Astrocyte (in vitro differentiated cells and primary cell): ENCODE measurements at regions not wholly inside any gene's neighbourhood (a gene's known extent, or its start where the extent isn't known, plus 50 kb on each side); places are given as distances from the start of the nearest gene placed in this dataset.

Source experiments
- CTCF ChIP-seq: IDR thresholded peaks from 2 replicates; pipeline ENCODE4 v1.5.1; 2011; ENCODE audit warnings: low read depth, mild to moderate bottlenecking, inconsistent platforms, low read length, moderate library complexity; ENCODE audit not compliant: insufficient read depth
- EZH2 ChIP-seq: IDR thresholded peaks from 2 replicates; pipeline ENCODE4 v1.6.1; 2012; ENCODE audit warnings: mild to moderate bottlenecking, low read length, inconsistent platforms; ENCODE audit not compliant: insufficient read depth

DNA sequence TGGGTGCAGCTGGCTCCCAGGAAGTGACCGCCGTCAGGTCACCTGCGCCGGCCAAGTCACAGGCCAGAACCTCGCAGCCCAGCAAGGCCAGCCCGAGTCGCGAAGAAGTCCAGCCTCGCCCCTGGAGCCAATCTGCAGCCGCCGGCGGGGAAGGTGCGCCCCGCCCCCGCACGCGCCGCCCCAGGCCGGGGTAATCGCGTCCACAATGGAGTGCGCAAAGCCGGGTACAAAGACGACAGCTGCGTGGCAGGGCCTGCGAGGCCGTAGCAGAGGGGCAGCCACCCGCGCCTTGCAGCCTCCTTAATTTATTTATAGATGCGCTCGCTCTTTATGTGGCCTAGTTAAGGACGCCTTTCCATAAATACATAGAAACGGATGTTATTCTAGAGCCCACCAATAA lies 139.4 kb upstream of the CPEB2 start:
- no peak for TF ChIP-seq CTCF
- TF ChIP-seq EZH2 = no peak
